Neural progenitor cell (in vitro differentiated cells): ENCODE measurements at regions not wholly inside any gene's neighbourhood (a gene's known extent, or its start where the extent isn't known, plus 50 kb on each side); places are given as distances from the start of the nearest gene placed in this dataset.
A peak's percentile ranks its signal among the peaks of the same experiment; 100 is the strongest.

ENCODE experiments used
- DNase-seq: peaks from one replicate; pipeline ENCODE4 v3.0.0-alpha.2; 2016; ENCODE audit warnings: low spot score
- H2AFZ ChIP-seq: fragments of 200-600 bp; sonication (generic); replicated peaks from 2 replicates; pipeline ENCODE4 v1.6.1; 2016; ENCODE audit warnings: antibody characterized with exemption
- H3F3A ChIP-seq: fragments of 200-600 bp; sonication (generic); 2 replicates; pipeline ENCODE4 v1.6.1; 2016; ENCODE audit warnings: antibody characterized with exemption, low read depth
- H3K27ac ChIP-seq: fragments of 200-600 bp; sonication (generic); 2 replicates; pipeline ENCODE4 v1.5.1; 2016; ENCODE audit warnings: mild to moderate bottlenecking
- H3K27me3 ChIP-seq: fragments of 200-600 bp; sonication (generic); 2 replicates; pipeline ENCODE4 v1.6.1; 2016; ENCODE audit warnings: mild to moderate bottlenecking, moderate library complexity
- H3K36me3 ChIP-seq: fragments of 200-600 bp; sonication (generic); 2 replicates; pipeline ENCODE4 v1.5.1; 2016
- H3K4me1 ChIP-seq: fragments of 200-600 bp; sonication (generic); 2 replicates; pipeline ENCODE4 v1.6.1; 2016; ENCODE audit warnings: mixed run types
- H3K4me2 ChIP-seq: fragments of 200-600 bp; sonication (generic); 2 replicates; pipeline ENCODE4 v1.6.1; 2016
- H3K4me3 ChIP-seq: fragments of 200-600 bp; sonication (generic); 2 replicates; pipeline ENCODE4 v1.5.1; 2016
- H3K79me2 ChIP-seq: fragments of 200-600 bp; sonication (generic); 2 replicates; pipeline ENCODE4 v1.6.1; 2016; ENCODE audit warnings: low read depth
- H3K9ac ChIP-seq: fragments of 200-600 bp; sonication (generic); 2 replicates; pipeline ENCODE4 v1.6.1; 2016
- H3K9me3 ChIP-seq: fragments of 200-600 bp; sonication (generic); 2 replicates; pipeline ENCODE4 v1.5.1; 2016; ENCODE audit warnings: low read depth
- H4K20me1 ChIP-seq: fragments of 200-600 bp; sonication (generic); 2 replicates; pipeline ENCODE4 v1.6.1; 2016; ENCODE audit warnings: low read depth
- H3K27ac Mint-ChIP-seq: 3 replicates; pipeline ENCODE4 v1.8.0; 2021; ENCODE audit warnings: mixed read lengths
- H3K27me3 Mint-ChIP-seq: 2 replicates; pipeline ENCODE4 v1.8.0; 2022; ENCODE audit warnings: low read depth, mild to moderate bottlenecking, inconsistent platforms, moderate library complexity, mixed read lengths; ENCODE audit not compliant: insufficient read depth
- H3K36me3 Mint-ChIP-seq: 3 replicates; pipeline ENCODE4 v1.8.0; 2021; ENCODE audit warnings: mixed read lengths
- H3K4me1 Mint-ChIP-seq: 3 replicates; pipeline ENCODE4 v1.8.0; 2021; ENCODE audit warnings: mixed read lengths
- H3K4me3 Mint-ChIP-seq: 3 replicates; pipeline ENCODE4 v1.8.0; 2021; ENCODE audit warnings: mild to moderate bottlenecking, moderate library complexity, mixed read lengths
- H3K9me3 Mint-ChIP-seq: 3 replicates; pipeline ENCODE4 v1.8.0; 2020; ENCODE audit warnings: mixed read lengths
- CTCF ChIP-seq: fragments of 200-600 bp; sonication (generic); IDR thresholded peaks from 2 replicates; pipeline ENCODE4 v1.5.1; 2017; ENCODE audit warnings: antibody characterized with exemption, mild to moderate bottlenecking
- EZH2 ChIP-seq: fragments of 200-600 bp; sonication (generic); IDR thresholded peaks from 2 replicates; pipeline ENCODE4 v1.6.1; 2017; ENCODE audit warnings: antibody characterized with exemption, mild to moderate bottlenecking, moderate library complexity
- EZH2phosphoT487 ChIP-seq: fragments of 200-600 bp; sonication (generic); IDR thresholded peaks from 2 replicates; pipeline ENCODE4 v1.6.1; 2017; ENCODE audit warnings: antibody characterized with exemption

DNA sequence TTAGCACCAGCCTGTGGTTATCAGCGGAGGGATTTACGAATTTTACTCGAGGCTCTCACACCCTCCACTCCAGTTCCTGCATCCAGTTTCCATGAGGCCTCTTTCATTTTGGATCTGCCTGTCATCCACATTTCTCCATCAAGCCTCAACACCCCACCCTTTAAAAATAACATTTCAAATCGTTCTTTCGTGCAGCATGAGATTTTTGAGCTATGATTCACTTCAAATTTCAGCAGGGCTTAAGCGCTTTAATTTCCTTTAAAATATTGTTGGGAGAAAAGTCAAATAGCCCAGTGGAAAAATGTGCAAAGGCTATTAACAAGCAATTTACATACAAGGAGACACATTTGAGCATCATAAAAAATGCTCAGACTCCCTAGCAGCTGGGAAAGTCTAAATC, 103.2 kb downstream of the MSX2 start:
- H3K9me3 ChIP-seq = no peaks in the 10 kb centered on the region
- no peak overlapping the region for H3K4me3 ChIP-seq
- no peak for DNase-seq
- H3K4me1 ChIP-seq = no peaks in the 10 kb centered on the region
- Mint-ChIP-seq H3K36me3 (no peaks in the 10 kb centered on the region), H3K9me3 (peaks cover 3% of the 10 kb centered on the region), H3K4me3 (no peak overlapping the region), H3K4me1 (peaks cover 4% of the 10 kb centered on the region), H3K27me3 (peaks cover 2% of the 10 kb centered on the region), H3K27ac (no peak overlapping the region)
- no peaks in the 10 kb centered on the region for H3K27me3 ChIP-seq
- no peak overlapping the region for H3K27ac ChIP-seq
- no peak overlapping the region for H3K9ac ChIP-seq
- no peak for TF ChIP-seq CTCF
- TF ChIP-seq EZH2phosphoT487 = no peak
- TF ChIP-seq EZH2 = no peak
- no peaks in the 10 kb centered on the region for H3K79me2 ChIP-seq
- H3F3A ChIP-seq = no peaks in the 10 kb centered on the region
- no peaks in the 10 kb centered on the region for H4K20me1 ChIP-seq
- H3K4me2 ChIP-seq = no peak overlapping the region
- H2AFZ ChIP-seq = no peak overlapping the region
- no peaks in the 10 kb centered on the region for H3K36me3 ChIP-seq

DNA sequence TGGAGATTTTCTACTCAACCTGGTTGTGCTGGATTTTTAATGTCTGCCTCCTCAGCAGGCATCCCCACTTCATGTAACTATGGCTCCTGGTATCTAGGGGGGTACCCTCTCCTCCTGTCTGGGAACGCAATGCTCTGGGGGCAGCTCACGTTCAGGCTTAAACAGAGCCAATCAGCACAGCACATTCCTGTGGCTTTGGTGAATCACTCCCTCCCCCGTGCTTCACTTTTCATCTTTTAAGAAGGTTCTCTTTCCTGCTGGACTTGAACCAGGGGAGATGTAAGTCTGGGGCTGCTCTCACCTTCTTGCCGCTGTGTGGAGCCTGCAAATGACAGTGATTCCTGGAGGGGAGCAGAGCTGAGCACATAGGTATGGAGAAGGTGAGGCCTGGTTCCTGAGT, 101.2 kb downstream of the MSX2 start:
- Mint-ChIP-seq H3K4me1 (peaks cover 4% of the 10 kb centered on the region), H3K27ac (no peak overlapping the region), H3K36me3 (no peaks in the 10 kb centered on the region), H3K27me3 (peaks cover 6% of the 10 kb centered on the region), H3K9me3 (peaks cover 2% of the 10 kb centered on the region), H3K4me3 (no peak overlapping the region)
- Histone ChIP-seq H2AFZ (no peak overlapping the region), H3K27me3 (no peaks in the 10 kb centered on the region), H3K36me3 (no peaks in the 10 kb centered on the region), H3K9me3 (no peaks in the 10 kb centered on the region), H3F3A (no peaks in the 10 kb centered on the region), H3K27ac (no peak overlapping the region), H3K4me3 (no peak overlapping the region), H3K9ac (no peak overlapping the region), H3K4me2 (no peak overlapping the region), H3K4me1 (no peaks in the 10 kb centered on the region), H4K20me1 (no peaks in the 10 kb centered on the region), H3K79me2 (no peaks in the 10 kb centered on the region)
- TF ChIP-seq CTCF (no peak), EZH2phosphoT487 (no peak), EZH2 (no peak)
- DNase-seq = no peak

DNA sequence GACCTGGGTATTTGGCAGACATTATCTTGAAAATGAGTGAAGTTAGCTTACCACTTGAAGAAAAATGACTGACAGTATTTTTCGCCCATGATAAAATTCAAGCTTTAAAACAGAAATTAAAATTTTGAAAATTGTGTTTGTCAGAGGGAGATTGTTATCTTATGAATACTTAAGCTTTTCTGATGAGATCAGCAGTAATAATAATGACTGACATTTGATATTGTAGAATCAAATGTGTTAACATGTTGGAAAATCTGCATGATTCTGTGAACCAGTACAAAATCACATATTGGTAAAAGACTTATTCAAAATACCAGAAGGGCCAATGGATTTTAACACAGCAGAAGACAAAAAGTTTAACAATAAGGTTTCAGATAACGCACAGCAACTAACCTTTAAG, 94.0 kb downstream of the MSX2 start:
- no peak overlapping the region for H3K27ac ChIP-seq
- Mint-ChIP-seq H3K4me1 (peaks cover 2% of the 10 kb centered on the region), H3K27me3 (peaks cover 6% of the 10 kb centered on the region), H3K27ac (no peak overlapping the region), H3K36me3 (no peaks in the 10 kb centered on the region), H3K4me3 (no peak overlapping the region), H3K9me3 (peaks cover 5% of the 10 kb centered on the region)
- H3K4me3 ChIP-seq = no peak overlapping the region
- no peaks in the 10 kb centered on the region for H4K20me1 ChIP-seq
- no peak overlapping the region for H3K9ac ChIP-seq
- H3F3A ChIP-seq = no peaks in the 10 kb centered on the region
- H3K36me3 ChIP-seq = no peaks in the 10 kb centered on the region
- H3K27me3 ChIP-seq = no peaks in the 10 kb centered on the region
- H3K4me1 ChIP-seq = no peaks in the 10 kb centered on the region
- no peaks in the 10 kb centered on the region for H3K79me2 ChIP-seq
- TF ChIP-seq EZH2phosphoT487 = no peak
- TF ChIP-seq EZH2 = no peak
- no peak for TF ChIP-seq CTCF
- no peak overlapping the region for H3K4me2 ChIP-seq
- no peak for DNase-seq
- H2AFZ ChIP-seq = no peak overlapping the region
- H3K9me3 ChIP-seq = no peaks in the 10 kb centered on the region

- Histone ChIP-seq H3K9me3 (no peaks in the 10 kb centered on the region), H2AFZ (peak overlapping the region; percentile 42), H3K4me2 (no peak overlapping the region), H4K20me1 (no peaks in the 10 kb centered on the region), H3K79me2 (no peaks in the 10 kb centered on the region), H3K36me3 (no peaks in the 10 kb centered on the region), H3F3A (no peaks in the 10 kb centered on the region), H3K9ac (no peak overlapping the region), H3K4me3 (no peak overlapping the region), H3K27ac (no peak overlapping the region), H3K27me3 (no peaks in the 10 kb centered on the region), H3K4me1 (no peaks in the 10 kb centered on the region)
- Mint-ChIP-seq H3K36me3 (no peaks in the 10 kb centered on the region), H3K27ac (no peak overlapping the region), H3K4me3 (no peak overlapping the region), H3K4me1 (peaks cover 2% of the 10 kb centered on the region), H3K27me3 (peaks cover 6% of the 10 kb centered on the region), H3K9me3 (peaks cover 5% of the 10 kb centered on the region)
- TF ChIP-seq CTCF = no peak
- no peak for TF ChIP-seq EZH2phosphoT487
- DNase-seq = no peak
Measured at GRCh38 chr5:174817610-174818009, 93.2 kb downstream of the MSX2 start.
